ENCODE measurements at regions not wholly inside any gene's neighbourhood (a gene's known extent, or its start where the extent isn't known, plus 50 kb on each side); places are given as distances from the start of the nearest gene placed in this dataset.
A peak's percentile ranks its signal among the peaks of the same experiment; 100 is the strongest.

GRCh38 chr7:47180516-47180826 is 401.4 kb downstream of the TNS3 start:
- TF ChIP-seq CTCF (IDR thresholded peaks at IDR 0.05; ENCODE audit: insufficient read depth, low read depth, low read length) (peak; percentile 13), EZH2 (IDR thresholded peaks at IDR 0.05; ENCODE audit: insufficient read depth, low read length) (no peak)
